K562 (cell line): ENCODE measurements at regions not wholly inside any gene's neighbourhood (a gene's known extent, or its start where the extent isn't known, plus 50 kb on each side); places are given as distances from the start of the nearest gene placed in this dataset.

ENCODE experiments used
- ATAC-seq: fragments of 200-7000 bp; cut with Tn5 transposase; 3 replicates; pipeline ENCODE4 v1.9.1; 2020; ENCODE audit warnings: moderate library complexity
- BruUV-seq: library from RNA; stranded (reverse); fragments of 400-500 nt; replicated peaks from 2 replicates; lab custom pipeline; 2021; lab: Mats Ljungman, UMichigan
- CTCF ChIA-PET: fragments of 300-600 bp; formaldehyde crosslinking; extraction: SDS; loops from one replicate; lab custom pipeline; 2021; ENCODE audit warnings: low intra/inter-chr PET ratio; lab: Yijun Ruan, JAX
- POLR2A ChIA-PET: fragments of 300-600, 350-650 bp; sonication (Branson Sonifier 250); formaldehyde crosslinking; extraction: SDS; loops from one replicate; lab custom pipeline; 2021; ENCODE audit warnings: antibody characterized with exemption, inconsistent platforms; lab: Yijun Ruan, JAX
- DNase-seq, 4 experiments: peaks; one replicate each; pipeline versions ENCODE4 v3.0.0 to v3.0.0-alpha.2; 2011 to 2018; ENCODE audit warnings: low spot score in 3 of 4, mixed read lengths in 3 of 4; ENCODE audit errors: extremely low read depth in 1 of 4
- FAIRE-seq: peaks from 2 replicates; lab custom pipeline; 2011; peaks lifted over from hg19 to GRCh38; lab: Jason Lieb, UNC
- H2AFZ ChIP-seq: 2 replicates; pipeline ENCODE4 v1.6.0; 2011; ENCODE audit warnings: low read depth, low read length, control low read depth, inconsistent platforms
- H3K27ac ChIP-seq: fragments of 200-600 bp; 3 replicates; pipeline ENCODE4 v1.8.0; 2011; ENCODE audit warnings: low read depth, mild to moderate bottlenecking, control low read depth, inconsistent platforms, low read length, moderate library complexity, mixed read lengths; ENCODE audit errors: extremely low read depth
- H3K27me3 ChIP-seq, 2 experiments: fragments of 300-600 bp in 1 of 2; 2 replicates in 1 of 2; 3 replicates in 1 of 2; pipeline versions ENCODE4 v1.6.0 to v1.8.0; 2011; ENCODE audit warnings: inconsistent platforms in 2 of 2, low read length in 2 of 2, mild to moderate bottlenecking in 1 of 2, mixed read lengths in 1 of 2, moderate library complexity in 1 of 2; ENCODE audit not compliant: control insufficient read depth in 2 of 2, insufficient read depth in 2 of 2
- H3K36me3 ChIP-seq: fragments of 300-600 bp; 3 replicates; pipeline ENCODE4 v1.8.0; 2011; ENCODE audit warnings: mild to moderate bottlenecking, low read length, inconsistent platforms; ENCODE audit not compliant: control insufficient read depth, insufficient read depth
- H3K4me1 ChIP-seq, 2 experiments: fragments of 200-600 bp in 1 of 2; replicated peaks in 1 of 2; 2 replicates in 1 of 2; 3 replicates in 1 of 2; pipeline versions ENCODE4 v1.5.1 to v1.8.0; 2011; ENCODE audit warnings: inconsistent platforms in 2 of 2, low read length in 2 of 2, mild to moderate bottlenecking in 1 of 2, mixed read lengths in 1 of 2, moderate library complexity in 1 of 2; ENCODE audit not compliant: control insufficient read depth in 2 of 2, insufficient read depth in 2 of 2
- H3K4me2 ChIP-seq: 2 replicates; pipeline ENCODE4 v1.6.1; 2011; ENCODE audit warnings: low read length, control low read depth, inconsistent platforms, mixed read lengths; ENCODE audit not compliant: insufficient read depth
- H3K4me3 ChIP-seq: fragments of 200-600 bp; sonication (generic), shearing (Covaris generic); 2 replicates; pipeline ENCODE4 v1.5.1; 2016; ENCODE audit warnings: control low read depth, inconsistent platforms
- H3K79me2 ChIP-seq: fragments of 200-600 bp; 3 replicates; pipeline ENCODE4 v1.8.0; 2011; ENCODE audit warnings: low read length, inconsistent platforms; ENCODE audit not compliant: control insufficient read depth, insufficient read depth
- H3K9ac ChIP-seq, 2 experiments: 2 replicates each; pipeline versions ENCODE4 v1.6.0 to v1.6.1; 2011; ENCODE audit warnings: low read depth in 2 of 2, low read length in 2 of 2, control low read depth in 1 of 2, inconsistent platforms in 1 of 2, mild to moderate bottlenecking in 1 of 2, mixed read lengths in 1 of 2; ENCODE audit not compliant: insufficient read depth in 1 of 2
- H3K9me1 ChIP-seq: one replicate; pipeline ENCODE4 v1.6.0; 2011; ENCODE audit warnings: inconsistent platforms, mild to moderate bottlenecking, low read length, moderate library complexity; ENCODE audit not compliant: control insufficient read depth, insufficient read depth
- H3K9me3 ChIP-seq: replicated peaks from 2 replicates; pipeline ENCODE4 v1.5.1; 2011; ENCODE audit warnings: low read depth, low read length, inconsistent platforms; ENCODE audit not compliant: control insufficient read depth, insufficient read depth
- H4K20me1 ChIP-seq: replicated peaks from 2 replicates; pipeline ENCODE4 v1.6.1; 2011; ENCODE audit warnings: low read length, inconsistent platforms, mixed read lengths; ENCODE audit not compliant: control insufficient read depth, insufficient read depth
- BRCA1 ChIP-seq, 2 experiments: fragments of 450-650 bp in 1 of 2; sonication (generic) in 1 of 2; formaldehyde crosslinking in 1 of 2; IDR thresholded peaks; 2 replicates each; pipeline versions ENCODE4 v1.5.0 to v1.6.1; 2017 to 2020; ENCODE audit warnings: mild to moderate bottlenecking in 1 of 2, missing genetic modification reagents in 1 of 2
- CBX2 ChIP-seq: fragments of 200-600 bp; sonication (generic); IDR thresholded peaks from one replicate; pipeline ENCODE4 v1.6.1; 2012; ENCODE audit warnings: mild to moderate bottlenecking, low read length, inconsistent platforms; ENCODE audit not compliant: insufficient read depth, poor library complexity, severe bottlenecking
- FOXK1 ChIP-seq: sonication (generic); formaldehyde crosslinking; IDR thresholded peaks from 2 replicates; pipeline ENCODE4 v1.8.0; 2022; ENCODE audit warnings: missing genetic modification reagents, mild to moderate bottlenecking, borderline replicate concordance
- NR2C1 ChIP-seq, 2 experiments: fragments of 450-650 bp; IDR thresholded peaks; 2 replicates each; pipeline ENCODE4 v1.6.1; 2017; ENCODE audit warnings: mild to moderate bottlenecking in 2 of 2, antibody characterized with exemption in 1 of 2, inconsistent platforms in 1 of 2, missing compliant biosample characterization in 1 of 2, missing genetic modification characterization in 1 of 2
- RBM17 ChIP-seq: fragments of 200-400 bp; formaldehyde crosslinking; IDR thresholded peaks from 2 replicates; pipeline ENCODE4 v1.6.1; 2017; ENCODE audit warnings: low read depth, mild to moderate bottlenecking, low read length, borderline replicate concordance
- SRF ChIP-seq, 2 experiments: fragments of 250-450, 450-650 bp in 1 of 2; sonication (Bioruptor Pico) in 1 of 2; sonication (generic) in 1 of 2; formaldehyde crosslinking; IDR thresholded peaks; 2 replicates each; pipeline versions ENCODE4 v1.5.0 to v1.5.1; 2020 to 2022; ENCODE audit warnings: mild to moderate bottlenecking in 1 of 2, missing genetic modification reagents in 1 of 2
- YY1 ChIP-seq, 3 experiments: IDR thresholded peaks; 2 replicates each; pipeline ENCODE4 v1.6.1; 2011; ENCODE audit warnings: low read length in 2 of 3, mild to moderate bottlenecking in 2 of 3, moderate library complexity in 2 of 3, borderline replicate concordance in 1 of 3, control low read depth in 1 of 3, low read depth in 1 of 3; ENCODE audit not compliant: insufficient read depth in 3 of 3, insufficient replicate concordance in 2 of 3, control insufficient read depth in 1 of 3, insufficient read length in 1 of 3; ENCODE audit errors: extremely low read depth in 1 of 3
- ZKSCAN3 ChIP-seq: fragments of 250-450 bp; sonication (Bioruptor Pico); IDR thresholded peaks from 2 replicates; pipeline ENCODE4 v1.4.0; 2020
- ZNF764 ChIP-seq: fragments of 250-450 bp; sonication (Bioruptor Pico); IDR thresholded peaks from 2 replicates; pipeline ENCODE4 v1.4.0; 2020; ENCODE audit warnings: low read depth, mild to moderate bottlenecking, moderate library complexity
- WGBS: fragments of 100-300 bp; shearing (Covaris generic); methylation state at CpG from one replicate; pipeline ENCODE4 v1.1.6; 2016; ENCODE audit warnings: low coverage, mixed read lengths; ENCODE audit not compliant: insufficient coverage; ENCODE audit errors: missing lambda C conversion rate; 5-methylcytosine and 5-hydroxymethylcytosine counted together
- in situ Hi-C: fragments of 300-500 bp; cut with MboI; formaldehyde crosslinking; loops from 4 replicates; pipeline ENCODE4 v1.15.0; 2018; ENCODE audit warnings: inconsistent platforms, mixed read lengths
- intact Hi-C: fragments of 100-400 bp; cut with micrococcal nuclease; formaldehyde crosslinking; loops from 2 replicates; pipeline ENCODE4 v1.14.2; 2022
- TF ChIP-seq, protein P1 (sequence below): sonication (generic); formaldehyde crosslinking; IDR thresholded peaks from 2 replicates; pipeline ENCODE4 v1.8.1; 2023; ENCODE audit warnings: mild to moderate bottlenecking, missing genetic modification reagents
- TF ChIP-seq, protein P2 (sequence below), 2 experiments: fragments of 450-650 bp; IDR thresholded peaks; 2 replicates each; pipeline ENCODE4 v1.6.1; 2016; ENCODE audit warnings: mild to moderate bottlenecking in 2 of 2, borderline replicate concordance in 1 of 2, low read depth in 1 of 2, moderate library complexity in 1 of 2

DNA sequence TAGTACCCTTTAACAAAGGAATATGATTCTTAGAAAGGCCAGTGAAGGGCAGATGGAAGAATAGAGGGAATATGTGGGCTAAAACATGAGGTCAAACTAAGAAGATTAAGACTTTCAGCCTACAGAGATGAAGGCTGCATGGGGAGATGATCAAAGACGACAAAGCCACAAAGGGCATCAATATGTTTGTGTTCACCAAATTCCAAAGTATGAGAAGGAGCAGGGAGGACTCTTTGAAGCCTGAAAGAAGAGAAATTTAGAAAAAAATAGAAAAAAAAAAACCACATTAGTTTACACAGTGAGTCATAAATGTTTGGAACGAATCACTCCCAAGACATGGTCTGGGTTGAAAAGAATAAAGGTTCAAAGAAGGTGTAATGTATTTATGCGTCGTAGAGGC is 131.8 kb downstream of the NEDD1 start:
- 0% methylated on average over 4 of the region's 4 CpGs for WGBS
- no TSS peak for BruUV-seq
- no peak overlapping the region for H3K4me3 ChIP-seq
- H3K4me1 ChIP-seq, result no peaks in the 10 kb centered on the region
- no peaks in the 10 kb centered on the region for H3K9me1 ChIP-seq
- ATAC-seq (no peak), FAIRE-seq (no peak), DNase-seq (no peak)
- no peaks in the 10 kb centered on the region for H3K9me3 ChIP-seq
- H3K27ac ChIP-seq, result no peak overlapping the region
- H3K9ac ChIP-seq, result no peak overlapping the region
- H3K36me3 ChIP-seq, result no peaks in the 10 kb centered on the region
- intact Hi-C loops, result no loop called here
- no peak overlapping the region for H3K4me2 ChIP-seq
- no peaks in the 10 kb centered on the region for H4K20me1 ChIP-seq
- POLR2A ChIA-PET, result interaction anchor here (0.8 kb wide), 1 partner anchor 36 kb away, joined by 3 read pairs; no protein-coding TSS in a partner anchor
- H3K79me2 ChIP-seq, result no peaks in the 10 kb centered on the region
- H3K27me3 ChIP-seq, result no peaks in the 10 kb centered on the region
- CTCF ChIA-PET, result no interaction called here
- in situ Hi-C loops, result no loop called here
- H2AFZ ChIP-seq, result no peak overlapping the region
- TF ChIP-seq FOXK1 (CRISPR knock-in tag) (no peak), NR2C1 (IDR thresholded peaks at IDR 0.05) (no peak), NR2C1 (tag; IDR thresholded peaks at IDR 0.05) (no peak), BRCA1 (IDR thresholded peaks at IDR 0.05) (no peak), BRCA1 (CRISPR knock-in tag; IDR thresholded peaks at IDR 0.05) (no peak), SRF (CRISPR knock-in tag; IDR thresholded peaks at IDR 0.05) (no peak), ZKSCAN3 (CRISPR knock-in tag) (no peak), ZNF764 (no peak), YY1 (IDR thresholded peaks at IDR 0.05; ENCODE audit: borderline replicate concordance in 1 of 3, control insufficient read depth in 1 of 3, extremely low read depth in 1 of 3, insufficient read depth in 3 of 3, insufficient read length in 1 of 3, insufficient replicate concordance in 2 of 3, low read depth in 1 of 3, low read length in 2 of 3) (no peak), RBM17 (no peak), CBX2 (no peak)
- TF ChIP-seq, protein P1, sequence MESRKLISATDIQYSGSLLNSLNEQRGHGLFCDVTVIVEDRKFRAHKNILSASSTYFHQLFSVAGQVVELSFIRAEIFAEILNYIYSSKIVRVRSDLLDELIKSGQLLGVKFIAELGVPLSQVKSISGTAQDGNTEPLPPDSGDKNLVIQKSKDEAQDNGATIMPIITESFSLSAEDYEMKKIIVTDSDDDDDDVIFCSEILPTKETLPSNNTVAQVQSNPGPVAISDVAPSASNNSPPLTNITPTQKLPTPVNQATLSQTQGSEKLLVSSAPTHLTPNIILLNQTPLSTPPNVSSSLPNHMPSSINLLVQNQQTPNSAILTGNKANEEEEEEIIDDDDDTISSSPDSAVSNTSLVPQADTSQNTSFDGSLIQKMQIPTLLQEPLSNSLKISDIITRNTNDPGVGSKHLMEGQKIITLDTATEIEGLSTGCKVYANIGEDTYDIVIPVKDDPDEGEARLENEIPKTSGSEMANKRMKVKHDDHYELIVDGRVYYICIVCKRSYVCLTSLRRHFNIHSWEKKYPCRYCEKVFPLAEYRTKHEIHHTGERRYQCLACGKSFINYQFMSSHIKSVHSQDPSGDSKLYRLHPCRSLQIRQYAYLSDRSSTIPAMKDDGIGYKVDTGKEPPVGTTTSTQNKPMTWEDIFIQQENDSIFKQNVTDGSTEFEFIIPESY, result no peak
- TF ChIP-seq, protein P2, sequence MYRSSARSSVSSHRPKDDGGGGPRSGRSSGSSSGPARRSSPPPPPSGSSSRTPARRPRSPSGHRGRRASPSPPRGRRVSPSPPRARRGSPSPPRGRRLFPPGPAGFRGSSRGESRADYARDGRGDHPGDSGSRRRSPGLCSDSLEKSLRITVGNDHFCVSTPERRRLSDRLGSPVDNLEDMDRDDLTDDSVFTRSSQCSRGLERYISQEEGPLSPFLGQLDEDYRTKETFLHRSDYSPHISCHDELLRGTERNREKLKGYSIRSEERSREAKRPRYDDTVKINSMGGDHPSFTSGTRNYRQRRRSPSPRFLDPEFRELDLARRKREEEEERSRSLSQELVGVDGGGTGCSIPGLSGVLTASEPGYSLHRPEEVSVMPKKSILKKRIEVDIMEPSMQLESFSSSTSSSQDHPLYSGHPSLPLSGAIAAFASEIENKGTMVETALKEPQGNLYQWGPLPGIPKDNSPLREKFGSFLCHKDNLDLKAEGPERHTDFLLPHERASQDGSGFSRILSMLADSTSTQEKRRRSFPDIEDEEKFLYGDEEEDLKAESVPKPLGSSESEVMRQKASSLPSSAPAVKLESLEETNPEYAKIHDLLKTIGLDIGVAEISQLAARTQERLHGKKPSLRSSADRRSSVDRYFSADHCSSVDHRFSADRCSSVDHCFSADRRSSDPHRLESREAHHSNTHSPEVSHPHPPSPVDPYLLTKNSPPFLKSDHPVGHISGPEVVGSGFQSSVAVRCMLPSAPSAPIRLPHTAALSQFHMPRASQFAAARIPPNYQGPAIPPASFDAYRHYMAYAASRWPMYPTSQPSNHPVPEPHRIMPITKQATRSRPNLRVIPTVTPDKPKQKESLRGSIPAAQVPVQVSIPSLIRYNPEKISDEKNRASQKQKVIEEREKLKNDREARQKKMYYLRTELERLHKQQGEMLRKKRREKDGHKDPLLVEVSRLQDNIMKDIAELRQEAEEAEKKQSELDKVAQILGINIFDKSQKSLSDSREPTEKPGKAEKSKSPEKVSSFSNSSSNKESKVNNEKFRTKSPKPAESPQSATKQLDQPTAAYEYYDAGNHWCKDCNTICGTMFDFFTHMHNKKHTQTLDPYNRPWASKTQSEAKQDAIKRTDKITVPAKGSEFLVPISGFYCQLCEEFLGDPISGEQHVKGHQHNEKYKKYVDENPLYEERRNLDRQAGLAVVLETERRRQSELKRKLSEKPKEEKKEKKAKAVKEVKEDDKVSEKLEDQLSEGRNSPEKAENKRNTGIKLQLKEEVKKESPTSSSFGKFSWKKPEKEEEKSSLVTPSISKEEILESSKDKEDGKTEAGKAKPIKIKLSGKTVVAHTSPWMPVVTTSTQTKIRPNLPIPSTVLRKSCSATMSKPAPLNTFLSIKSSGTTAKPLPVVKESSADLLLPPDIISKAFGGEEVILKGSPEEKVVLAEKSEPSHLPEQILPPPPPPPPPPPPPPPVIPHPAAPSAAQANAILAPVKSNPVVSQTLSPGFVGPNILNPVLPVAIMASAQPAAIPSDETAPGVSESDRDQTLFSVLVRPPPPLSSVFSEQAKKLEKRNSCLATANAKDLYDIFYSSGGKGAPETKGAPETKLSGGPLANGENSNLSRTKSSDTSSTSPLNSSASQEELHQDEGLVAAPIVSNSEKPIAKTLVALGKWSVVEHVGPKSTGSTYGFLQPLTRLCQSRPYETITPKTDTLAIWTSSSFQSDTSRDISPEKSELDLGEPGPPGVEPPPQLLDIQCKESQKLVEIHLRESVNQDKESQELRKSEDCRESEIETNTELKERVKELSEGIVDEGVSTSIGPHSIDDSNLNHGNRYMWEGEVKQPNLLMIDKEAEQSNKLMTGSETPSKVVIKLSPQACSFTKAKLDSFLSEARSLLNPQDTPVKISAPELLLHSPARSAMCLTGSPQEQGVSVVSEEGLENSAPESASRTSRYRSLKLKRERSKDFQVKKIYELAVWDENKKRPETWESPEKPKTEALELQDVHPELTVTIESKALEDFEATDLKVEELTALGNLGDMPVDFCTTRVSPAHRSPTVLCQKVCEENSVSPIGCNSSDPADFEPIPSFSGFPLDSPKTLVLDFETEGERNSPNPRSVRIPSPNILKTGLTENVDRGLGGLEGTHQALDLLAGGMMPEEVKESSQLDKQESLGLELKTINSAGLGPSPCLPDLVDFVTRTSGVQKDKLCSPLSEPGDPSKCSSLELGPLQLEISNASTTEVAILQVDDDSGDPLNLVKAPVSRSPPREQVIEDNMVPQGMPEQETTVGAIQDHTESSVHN (IDR thresholded peaks at IDR 0.05; ENCODE audit: borderline replicate concordance in 1 of 2, low read depth in 1 of 2), result no peak
